ENCODE measurements at regions not wholly inside any gene's neighbourhood (a gene's known extent, or its start where the extent isn't known, plus 50 kb on each side); places are given as distances from the start of the nearest gene placed in this dataset.
A peak's percentile ranks its signal among the peaks of the same experiment; 100 is the strongest.

DNA sequence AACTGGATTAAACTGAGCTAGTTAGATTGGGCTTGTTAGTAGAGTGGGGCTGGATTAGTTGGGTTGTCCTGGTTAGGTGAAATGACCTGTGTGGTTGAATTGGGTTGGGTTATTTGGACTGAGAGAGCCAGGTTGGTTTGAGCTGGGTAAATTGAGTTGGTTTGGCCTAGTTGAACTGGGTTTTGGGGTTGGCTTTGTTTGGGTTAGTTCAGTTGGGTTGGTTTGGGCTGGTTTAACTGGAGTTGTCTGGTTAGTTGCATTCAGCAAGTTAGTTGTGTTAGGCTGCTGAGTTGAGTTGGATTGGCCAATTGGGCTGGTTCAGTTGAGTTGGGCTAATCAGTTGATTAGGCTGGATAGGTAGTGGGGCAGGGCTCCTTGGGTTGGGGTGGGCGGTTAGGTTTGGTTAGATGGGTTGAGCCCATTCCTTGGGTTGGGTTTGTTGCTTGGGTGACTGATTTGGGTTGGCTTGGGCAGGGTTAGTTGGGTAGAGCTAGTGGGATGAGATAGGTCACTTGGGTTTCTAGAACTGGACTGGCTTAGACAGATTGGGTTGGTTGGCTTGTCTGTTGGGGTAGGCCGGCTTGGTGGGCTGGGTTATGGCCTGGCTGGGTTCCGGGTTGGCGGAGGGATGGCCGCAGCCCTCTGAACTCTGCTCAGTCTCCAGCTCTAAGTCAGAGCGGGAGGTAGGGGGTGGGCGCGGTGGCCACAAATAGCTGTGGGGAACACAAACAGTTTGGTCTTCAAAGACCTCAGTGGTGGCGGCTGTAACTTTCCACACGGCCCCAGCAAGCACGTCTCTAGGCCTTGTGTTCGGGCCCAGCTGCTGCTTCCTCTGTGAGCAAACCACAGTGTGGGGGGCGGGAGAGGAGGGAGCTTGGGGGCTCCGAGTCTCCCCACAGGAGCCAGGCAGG lies 67.2 kb upstream of the RUNX3 start:
- no peak overlapping the region for H3K4me3 Mint-ChIP-seq
- H3K9me3 Mint-ChIP-seq: no peaks in the 10 kb centered on the region
- intact Hi-C loops (cut with micrococcal nuclease): no loop called here
- no peaks in the 10 kb centered on the region for H3K27me3 Mint-ChIP-seq
- H3K4me1 Mint-ChIP-seq (ENCODE audit: low read depth): peaks cover 62% of the 10 kb centered on the region
- peaks cover 2% of the 10 kb centered on the region for H3K36me3 Mint-ChIP-seq
- peak overlapping the region; percentile 21 for H3K27ac Mint-ChIP-seq
- POLR2A ChIA-PET: interaction anchor here (0.8 kb wide), 2 partner anchors 12 to 28 kb away, joined by 3 read pairs; no protein-coding TSS in a partner anchor
- CTCF ChIA-PET: interaction anchor here (1.8 kb wide), 1 partner anchor 40 kb away, joined by 9 read pairs; no protein-coding TSS in a partner anchor
- no peak for DNase-seq

DNA sequence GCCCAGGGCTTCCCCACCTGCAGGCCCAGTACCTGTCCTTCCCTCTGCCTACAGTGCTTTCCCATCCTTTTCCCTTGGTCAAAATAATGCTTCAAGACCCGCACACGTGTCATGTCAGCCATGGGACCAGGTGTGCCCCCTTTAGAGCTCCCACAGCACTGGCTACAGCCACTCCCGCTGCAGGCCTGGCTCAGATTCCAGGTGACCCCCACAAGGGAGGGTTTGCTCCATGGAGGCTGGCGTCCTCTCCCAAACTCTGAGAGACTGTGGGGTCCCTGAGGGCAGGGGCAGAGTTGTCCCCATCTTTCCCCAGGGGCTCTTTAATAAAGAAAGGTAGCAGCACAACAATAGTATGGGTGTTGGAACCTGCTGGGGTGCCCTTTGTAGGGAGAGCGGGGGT lies 66.4 kb upstream of the RUNX3 start:
- peaks cover 68% of the 10 kb centered on the region for H3K4me1 Mint-ChIP-seq (ENCODE audit: low read depth)
- H3K36me3 Mint-ChIP-seq: peaks cover 2% of the 10 kb centered on the region
- H3K27ac Mint-ChIP-seq: peak overlapping the region; percentile 21
- no peaks in the 10 kb centered on the region for H3K9me3 Mint-ChIP-seq
- H3K4me3 Mint-ChIP-seq: no peak overlapping the region
- intact Hi-C loops (cut with micrococcal nuclease): no loop called here
- CTCF ChIA-PET: no interaction called here
- no peak for DNase-seq
- POLR2A ChIA-PET: interaction anchor here (0.8 to 1.3 kb wide), 3 partner anchors 12 to 27 kb away, joined by 3 read pairs; no protein-coding TSS in a partner anchor
- no peaks in the 10 kb centered on the region for H3K27me3 Mint-ChIP-seq

GRCh38 chr1:24995661-24996060 lies 65.6 kb upstream of the RUNX3 start:
- H3K27ac Mint-ChIP-seq: peak overlapping the region; percentile 30
- H3K36me3 Mint-ChIP-seq: peaks cover 2% of the 10 kb centered on the region

DNA sequence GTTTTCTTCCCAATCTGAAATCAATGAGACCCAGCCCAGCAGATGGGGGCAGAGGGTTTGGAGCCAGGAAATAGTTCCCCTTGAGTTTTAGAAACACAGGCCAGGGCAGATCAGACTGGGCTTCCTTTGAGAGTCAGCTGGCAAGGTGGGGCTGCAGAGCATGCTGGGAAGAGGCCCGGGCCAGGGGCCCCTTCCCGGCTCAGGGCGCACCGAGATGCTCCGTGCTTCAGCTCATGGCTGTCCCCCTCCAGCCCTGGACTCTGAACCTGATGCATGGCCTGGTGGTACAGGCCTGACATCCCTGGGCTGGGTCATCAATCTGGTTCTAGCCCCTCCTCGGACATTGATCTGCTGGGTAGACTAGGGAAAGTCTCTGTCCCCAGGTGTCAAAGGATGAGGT lies 65.1 kb upstream of the RUNX3 start:
- H3K4me3 Mint-ChIP-seq: peak overlapping the region; percentile 6
- no peaks in the 10 kb centered on the region for H3K27me3 Mint-ChIP-seq
- H3K4me1 Mint-ChIP-seq (ENCODE audit: low read depth): peaks cover 70% of the 10 kb centered on the region
- no peak for DNase-seq
- CTCF ChIA-PET: interaction anchor here (1.3 kb wide), 1 partner anchor 21 kb away, joined by 3 read pairs; no protein-coding TSS in a partner anchor
- peak overlapping the region; percentile 69 for H3K27ac Mint-ChIP-seq
- no peaks in the 10 kb centered on the region for H3K9me3 Mint-ChIP-seq
- intact Hi-C loops (cut with micrococcal nuclease): no loop called here
- POLR2A ChIA-PET: interaction anchor here (1.3 kb wide), 1 partner anchor 27 kb away, joined by 3 read pairs; no protein-coding TSS in a partner anchor
- peaks cover 2% of the 10 kb centered on the region for H3K36me3 Mint-ChIP-seq

More at GRCh38 chr1:24995661-24996060, 65.6 kb upstream of the RUNX3 start:
- Mint-ChIP-seq H3K27me3 (no peaks in the 10 kb centered on the region), H3K9me3 (no peaks in the 10 kb centered on the region), H3K4me3 (no peak overlapping the region), H3K4me1 (ENCODE audit: low read depth) (peaks cover 68% of the 10 kb centered on the region)
- ChIA-PET CTCF (interaction anchor here (1.3 kb wide), 1 partner anchor 21 kb away, joined by 3 read pairs; no protein-coding TSS in a partner anchor), POLR2A (interaction anchor here (0.9 to 1.3 kb wide), 2 partner anchors 13 to 27 kb away, joined by 3 read pairs; no protein-coding TSS in a partner anchor)
- intact Hi-C loops (cut with micrococcal nuclease): no loop called here
- DNase-seq: no peak

- POLR2A ChIA-PET: interaction anchor here (0.7 kb wide), 1 partner anchor 35 kb away, joined by 3 read pairs; no protein-coding TSS in a partner anchor
- no peaks in the 10 kb centered on the region for H3K9me3 Mint-ChIP-seq
- no peak overlapping the region for H3K4me3 Mint-ChIP-seq
- intact Hi-C loops (cut with micrococcal nuclease): no loop called here
- no peak for DNase-seq
- H3K27ac Mint-ChIP-seq: no peak overlapping the region
- CTCF ChIA-PET: interaction anchor here (1.0 kb wide), 1 partner anchor 38 kb away, joined by 3 read pairs; no protein-coding TSS in a partner anchor
- peaks cover 79% of the 10 kb centered on the region for H3K4me1 Mint-ChIP-seq (ENCODE audit: low read depth)
- H3K36me3 Mint-ChIP-seq: peaks cover 2% of the 10 kb centered on the region
- no peaks in the 10 kb centered on the region for H3K27me3 Mint-ChIP-seq
Observed at GRCh38 chr1:24993871-24994580, 64.0 kb upstream of the RUNX3 start.

DNA sequence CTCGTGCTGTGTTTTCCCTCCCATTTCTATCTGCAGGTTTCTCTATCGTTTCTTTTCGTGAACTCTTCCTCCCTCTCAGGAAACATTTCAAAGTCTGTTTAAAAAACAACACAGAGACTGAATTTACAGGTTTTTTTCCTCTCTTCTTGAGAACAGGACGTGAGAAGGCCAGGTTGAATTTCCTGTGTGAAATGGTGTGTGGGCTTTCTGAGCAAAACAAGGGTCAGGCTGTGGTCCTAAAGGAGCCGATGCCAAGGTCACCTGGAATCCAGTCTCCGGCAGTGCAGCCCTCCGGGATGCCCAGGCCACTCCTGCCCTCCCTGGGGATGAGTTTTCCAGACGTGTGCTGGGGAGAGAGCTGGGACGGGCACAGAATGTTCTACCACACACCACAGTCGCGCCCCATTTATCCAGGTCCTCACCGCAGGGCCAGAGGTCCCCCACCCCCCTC lies 62.7 kb upstream of the RUNX3 start:
- CTCF ChIA-PET: interaction anchor here (1.0 to 2.9 kb wide), 3 partner anchors 30 to 44 kb away, joined by 3 to 19 read pairs (median 3); no protein-coding TSS in a partner anchor
- Mint-ChIP-seq H3K4me1 (ENCODE audit: low read depth) (peaks cover 90% of the 10 kb centered on the region), H3K27ac (peak overlapping the region; percentile 94), H3K36me3 (peaks cover 3% of the 10 kb centered on the region), H3K27me3 (no peaks in the 10 kb centered on the region), H3K4me3 (peak overlapping the region; percentile 42), H3K9me3 (no peaks in the 10 kb centered on the region)
- DNase-seq: no peak
- intact Hi-C loops (cut with micrococcal nuclease): no loop called here
- POLR2A ChIA-PET: interaction anchor here (1.0 to 1.8 kb wide), 3 partner anchors 11 to 29 kb away, joined by 3 to 6 read pairs (median 4); no protein-coding TSS in a partner anchor

GRCh38 chr1:24992124-24992760 lies 62.2 kb upstream of the RUNX3 start:
- Mint-ChIP-seq H3K4me3 (peak overlapping the region; percentile 40), H3K27me3 (no peaks in the 10 kb centered on the region), H3K9me3 (no peaks in the 10 kb centered on the region), H3K36me3 (peaks cover 3% of the 10 kb centered on the region), H3K27ac (peak overlapping the region; percentile 94), H3K4me1 (ENCODE audit: low read depth) (peaks cover 90% of the 10 kb centered on the region)
- no peak for DNase-seq
- CTCF ChIA-PET: interaction anchor here (1.2 to 2.9 kb wide), 3 partner anchors 30 to 60 kb away, joined by 3 to 19 read pairs (median 7); no protein-coding TSS in a partner anchor
- POLR2A ChIA-PET: interaction anchor here (1.0 to 1.8 kb wide), 4 partner anchors 11 to 30 kb away, joined by 3 to 6 read pairs (median 4); no protein-coding TSS in a partner anchor
- intact Hi-C loops (cut with micrococcal nuclease): no loop called here

- Mint-ChIP-seq H3K27ac (peak overlapping the region; percentile 94), H3K27me3 (no peaks in the 10 kb centered on the region), H3K4me3 (peak overlapping the region; percentile 40), H3K36me3 (peaks cover 2% of the 10 kb centered on the region), H3K4me1 (ENCODE audit: low read depth) (peaks cover 84% of the 10 kb centered on the region), H3K9me3 (no peaks in the 10 kb centered on the region)
- DNase-seq: peak; percentile 80
- intact Hi-C loops (cut with micrococcal nuclease): loop anchor here (1.0 to 2.0 kb wide), 3 partner anchors 27 to 39 kb away; no protein-coding TSS in a partner anchor
- CTCF ChIA-PET: interaction anchor here (1.0 to 2.9 kb wide), 4 partner anchors 31 to 59 kb away, joined by 3 to 19 read pairs (median 5); no protein-coding TSS in a partner anchor
- POLR2A ChIA-PET: interaction anchor here (1.0 to 1.8 kb wide), 4 partner anchors 11 to 31 kb away, joined by 3 to 5 read pairs (median 4); no protein-coding TSS in a partner anchor
Observed at GRCh38 chr1:24991697-24992096, 61.6 kb upstream of the RUNX3 start.

DNA sequence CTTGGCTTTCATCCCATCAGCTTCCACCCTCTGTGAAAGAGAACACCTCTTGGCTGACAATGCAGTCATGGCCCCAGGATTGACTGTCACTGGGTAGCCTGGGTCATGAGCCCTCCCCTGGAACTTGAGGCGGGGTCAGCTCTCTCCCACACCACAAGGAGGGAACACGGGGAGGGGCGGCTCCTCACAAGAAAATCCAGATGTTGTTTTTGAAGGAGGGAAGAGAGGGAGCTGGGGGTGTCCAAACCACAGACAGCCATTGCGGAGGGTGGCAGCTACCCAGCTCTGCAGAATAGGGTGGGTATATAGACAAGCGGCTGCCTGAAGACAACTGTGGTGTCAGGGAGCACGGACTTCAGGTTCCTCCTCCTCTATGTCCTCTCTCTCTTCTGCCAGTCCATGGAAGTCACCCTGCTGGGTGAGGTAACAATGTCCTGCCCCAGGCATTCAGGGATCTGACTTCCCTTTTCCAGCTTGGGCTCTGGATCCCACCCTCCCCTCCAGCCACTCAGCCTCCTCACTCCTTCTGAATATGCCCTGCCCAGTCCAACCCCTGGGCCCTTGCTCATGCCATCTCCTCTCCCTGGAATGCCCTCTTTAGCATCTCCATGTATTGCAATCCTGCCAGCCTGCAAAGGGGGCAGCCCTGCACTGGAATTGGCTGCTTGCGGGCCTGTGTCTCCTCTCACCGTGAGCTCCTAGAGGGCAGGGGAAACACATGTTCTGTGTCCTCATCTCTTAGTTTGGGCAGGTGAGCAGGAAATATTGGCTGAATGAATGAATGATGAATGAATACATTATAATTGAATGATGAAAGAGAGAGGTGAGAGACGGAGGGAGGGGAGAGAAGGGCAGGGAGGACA lies 60.9 kb upstream of the RUNX3 start:
- H3K27ac Mint-ChIP-seq: peak overlapping the region; percentile 94
- H3K36me3 Mint-ChIP-seq: peaks cover 1% of the 10 kb centered on the region
- peak; percentile 41 for DNase-seq
- H3K9me3 Mint-ChIP-seq: no peaks in the 10 kb centered on the region
- intact Hi-C loops (cut with micrococcal nuclease): loop anchor here (1.0 to 2.0 kb wide), 3 partner anchors 26 to 40 kb away; no protein-coding TSS in a partner anchor
- no peaks in the 10 kb centered on the region for H3K27me3 Mint-ChIP-seq
- POLR2A ChIA-PET: interaction anchor here (1.0 to 1.8 kb wide), 7 partner anchors 12 to 31 kb away, joined by 3 to 6 read pairs (median 4); no protein-coding TSS in a partner anchor
- H3K4me3 Mint-ChIP-seq: no peak overlapping the region
- peaks cover 82% of the 10 kb centered on the region for H3K4me1 Mint-ChIP-seq (ENCODE audit: low read depth)
- CTCF ChIA-PET: interaction anchor here (0.6 to 2.9 kb wide), 8 partner anchors 17 to 93 kb away, joined by 3 to 19 read pairs (median 4); no protein-coding TSS in a partner anchor

- ChIA-PET CTCF (interaction anchor here (0.6 to 1.6 kb wide), 5 partner anchors 16 to 92 kb away, joined by 3 to 4 read pairs (median 3); no protein-coding TSS in a partner anchor), POLR2A (interaction anchor here (1.1 to 1.8 kb wide), 4 partner anchors 13 to 25 kb away, joined by 3 to 6 read pairs (median 4); no protein-coding TSS in a partner anchor)
- no peak overlapping the region for H3K4me3 Mint-ChIP-seq
- intact Hi-C loops (cut with micrococcal nuclease): loop anchor here (2.0 kb wide), 2 partner anchors 25 to 41 kb away; no protein-coding TSS in a partner anchor
- H3K27ac Mint-ChIP-seq: peak overlapping the region; percentile 57
- H3K36me3 Mint-ChIP-seq: peaks cover 1% of the 10 kb centered on the region
- H3K4me1 Mint-ChIP-seq (ENCODE audit: low read depth): peaks cover 84% of the 10 kb centered on the region
- no peaks in the 10 kb centered on the region for H3K27me3 Mint-ChIP-seq
- no peak for DNase-seq
- no peaks in the 10 kb centered on the region for H3K9me3 Mint-ChIP-seq
Observed at GRCh38 chr1:24990136-24990535, 60.1 kb upstream of the RUNX3 start.

Measured in activated CD4-positive, alpha-beta memory T cell treated with anti-CD3 and anti-CD28 coated beads for 36 hours (primary cell).